ENCODE measurements at regions not wholly inside any gene's neighbourhood (a gene's known extent, or its start where the extent isn't known, plus 50 kb on each side); places are given as distances from the start of the nearest gene placed in this dataset.
"Not testable (repeated sequence)": the region's sequence is repeated elsewhere in the genome, so short reads cannot be mapped to it uniquely, and the experiment has no call there.

- H3K4me3 Mint-ChIP-seq = no peak overlapping the region
- ATAC-seq (no peak), DNase-seq (ENCODE audit: low spot score) (no peak)
- no peak overlapping the region for H3K27ac Mint-ChIP-seq
- peaks cover 16 to 25% of the 10 kb centered on the region in 2 donors for H3K4me1 Mint-ChIP-seq (ENCODE audit: low read depth in 2 of 2)
- H3K9me3 Mint-ChIP-seq = no peaks in the 10 kb centered on the region
- H3K36me3 Mint-ChIP-seq = no peaks in the 10 kb centered on the region
- H3K27me3 Mint-ChIP-seq = peaks cover 17 to 19% of the 10 kb centered on the region in 2 donors
Observed at GRCh38 chr1:245056913-245057312, 97.9 kb upstream of the KIF26B start.

GRCh38 chr1:245056296-245056695 lies 98.5 kb upstream of the KIF26B start:
- H3K36me3 Mint-ChIP-seq; H3K27ac Mint-ChIP-seq; ATAC-seq; H3K4me3 Mint-ChIP-seq; DNase-seq (ENCODE audit: low spot score); H3K9me3 Mint-ChIP-seq: not testable (repeated sequence)
- Mint-ChIP-seq H3K27me3 (peaks cover 23 to 24% of the 10 kb centered on the region in 2 donors), H3K4me1 (ENCODE audit: low read depth in 2 of 2) (peaks cover 22 to 32% of the 10 kb centered on the region in 2 donors)

GRCh38 chr1:245055752-245056151 lies 99.0 kb upstream of the KIF26B start:
- peaks cover 25 to 34% of the 10 kb centered on the region in 2 donors for H3K4me1 Mint-ChIP-seq (ENCODE audit: low read depth in 2 of 2)
- no peaks in the 10 kb centered on the region for H3K36me3 Mint-ChIP-seq
- H3K27me3 Mint-ChIP-seq = peaks cover 24% of the 10 kb centered on the region in 2 donors
- no peak overlapping the region for H3K27ac Mint-ChIP-seq
- ATAC-seq (no peak), DNase-seq (ENCODE audit: low spot score) (no peak)
- no peak overlapping the region for H3K4me3 Mint-ChIP-seq
- H3K9me3 Mint-ChIP-seq = no peaks in the 10 kb centered on the region

DNA sequence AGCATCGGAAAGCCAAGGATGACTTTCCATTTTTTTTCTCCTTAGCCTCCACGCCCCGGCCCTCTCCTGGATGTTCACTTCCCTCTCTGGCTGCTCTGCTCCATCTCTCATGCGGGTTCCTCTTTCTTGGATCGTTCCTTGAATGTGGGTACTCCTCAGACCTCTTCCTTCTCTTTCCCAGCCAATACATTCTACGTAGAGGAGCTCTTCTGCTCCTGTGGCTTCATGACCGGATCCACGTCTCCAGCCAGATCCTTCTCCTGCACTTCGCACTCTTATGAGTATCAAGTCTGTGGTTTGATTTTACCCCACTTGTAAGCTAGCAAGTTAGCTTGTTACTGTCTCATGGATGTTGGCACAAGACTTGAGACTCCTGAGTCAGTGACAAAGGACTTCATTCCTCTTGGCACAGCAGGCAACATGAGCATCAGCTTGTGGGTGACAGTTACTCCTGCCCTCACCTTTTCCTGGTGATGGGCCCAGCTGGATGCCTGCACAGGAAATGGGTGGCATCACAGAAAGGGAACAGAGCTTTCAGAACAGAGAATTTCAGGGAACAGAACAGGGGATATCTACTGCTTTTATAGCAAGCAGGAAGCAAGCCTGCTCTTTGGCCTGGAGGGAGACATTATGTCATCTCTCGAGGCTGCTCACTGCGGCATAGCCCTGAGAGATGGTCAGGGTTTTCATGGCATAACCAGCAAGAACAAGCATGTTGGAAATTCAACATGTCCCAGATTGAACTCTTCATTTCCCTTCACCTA lies 100.1 kb upstream of the KIF26B start:
- peak overlapping the region; percentile 14 for H3K4me3 Mint-ChIP-seq
- ATAC-seq = no peak

GRCh38 chr1:245054105-245054504 lies 100.7 kb upstream of the KIF26B start:
- H3K27me3 Mint-ChIP-seq = peaks cover 24% of the 10 kb centered on the region in 2 donors
- peak overlapping the region; percentile 4 to 70 for H3K27ac Mint-ChIP-seq
- ATAC-seq (no peak), DNase-seq (ENCODE audit: low spot score) (no peak)
- peak overlapping the region; percentile 14 for H3K4me3 Mint-ChIP-seq
- H3K36me3 Mint-ChIP-seq = no peaks in the 10 kb centered on the region
- no peaks in the 10 kb centered on the region for H3K9me3 Mint-ChIP-seq
- H3K4me1 Mint-ChIP-seq (ENCODE audit: low read depth in 2 of 2) = peaks cover 25 to 34% of the 10 kb centered on the region in 2 donors

More for the DNA sequence above, 100.1 kb upstream of the KIF26B start:
- Mint-ChIP-seq H3K27ac (peak overlapping the region; percentile 4 to 70), H3K27me3 (peaks cover 24% of the 10 kb centered on the region in 2 donors), H3K4me1 (ENCODE audit: low read depth in 2 of 2) (peaks cover 25 to 34% of the 10 kb centered on the region in 2 donors), H3K9me3 (no peaks in the 10 kb centered on the region), H3K36me3 (no peaks in the 10 kb centered on the region)
- no peak for DNase-seq (ENCODE audit: low spot score)

GRCh38 chr1:245052258-245052657 lies 102.5 kb upstream of the KIF26B start:
- Mint-ChIP-seq H3K9me3 (no peaks in the 10 kb centered on the region), H3K27me3 (peaks cover 24% of the 10 kb centered on the region in 2 donors), H3K36me3 (no peaks in the 10 kb centered on the region), H3K4me3 (peak overlapping the region; percentile 69), H3K27ac (peak overlapping the region; percentile 58 to 83), H3K4me1 (ENCODE audit: low read depth in 2 of 2) (peaks cover 25 to 34% of the 10 kb centered on the region in 2 donors)
- ATAC-seq (no peak), DNase-seq (ENCODE audit: low spot score) (no peak)

- Mint-ChIP-seq H3K27ac (peak overlapping the region; percentile 58 to 83), H3K27me3 (peaks cover 24% of the 10 kb centered on the region in 2 donors), H3K4me1 (ENCODE audit: low read depth in 2 of 2) (peaks cover 25 to 34% of the 10 kb centered on the region in 2 donors), H3K4me3 (peak overlapping the region; percentile 69), H3K36me3 (no peaks in the 10 kb centered on the region), H3K9me3 (no peaks in the 10 kb centered on the region)
- no peak for DNase-seq (ENCODE audit: low spot score)
- peak; percentile 77 to 81 for ATAC-seq
Observed at GRCh38 chr1:245051349-245052221, 103.2 kb upstream of the KIF26B start.

- ATAC-seq = no peak
- no peak for DNase-seq (ENCODE audit: low spot score)
- no peaks in the 10 kb centered on the region for H3K36me3 Mint-ChIP-seq
Observed at GRCh38 chr1:245046769-245047168, 108.0 kb upstream of the KIF26B start.

DNA sequence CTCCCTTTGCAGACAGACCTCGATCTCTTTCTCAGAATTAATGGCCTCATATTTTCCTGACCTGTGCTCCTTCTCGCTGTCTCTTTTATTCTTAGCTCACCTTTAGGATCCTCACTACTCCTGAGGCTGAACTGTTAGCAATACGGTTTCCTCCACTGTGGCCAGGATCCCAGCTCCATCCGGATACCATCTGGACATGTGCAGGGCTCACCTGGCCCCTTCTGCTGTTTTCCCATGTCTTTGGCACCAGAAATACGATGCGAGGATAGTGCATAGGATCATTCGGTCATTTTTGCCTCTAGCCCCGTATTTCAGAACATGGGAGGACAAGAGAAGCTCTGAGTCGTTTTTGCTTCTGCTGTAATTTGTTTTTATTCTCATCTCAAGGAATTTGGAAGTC lies 108.5 kb upstream of the KIF26B start:
- H3K4me3 Mint-ChIP-seq = no peak overlapping the region
- peaks cover 3% of the 10 kb centered on the region in 2 donors for H3K4me1 Mint-ChIP-seq (ENCODE audit: low read depth in 2 of 2)
- H3K27ac Mint-ChIP-seq = no peak overlapping the region
- H3K27me3 Mint-ChIP-seq = peaks cover 0 to 2% of the 10 kb centered on the region in 2 donors
- no peaks in the 10 kb centered on the region for H3K9me3 Mint-ChIP-seq
- no peaks in the 10 kb centered on the region for H3K36me3 Mint-ChIP-seq
- no peak for DNase-seq (ENCODE audit: low spot score)
- no peak for ATAC-seq

More at GRCh38 chr1:245046769-245047168, 108.0 kb upstream of the KIF26B start:
- no peak overlapping the region for H3K27ac Mint-ChIP-seq
- no peak overlapping the region for H3K4me3 Mint-ChIP-seq
- H3K4me1 Mint-ChIP-seq (ENCODE audit: low read depth in 2 of 2) = peaks cover 8% of the 10 kb centered on the region in 2 donors
- H3K27me3 Mint-ChIP-seq = peaks cover 4 to 6% of the 10 kb centered on the region in 2 donors
- H3K9me3 Mint-ChIP-seq = no peaks in the 10 kb centered on the region

DNA sequence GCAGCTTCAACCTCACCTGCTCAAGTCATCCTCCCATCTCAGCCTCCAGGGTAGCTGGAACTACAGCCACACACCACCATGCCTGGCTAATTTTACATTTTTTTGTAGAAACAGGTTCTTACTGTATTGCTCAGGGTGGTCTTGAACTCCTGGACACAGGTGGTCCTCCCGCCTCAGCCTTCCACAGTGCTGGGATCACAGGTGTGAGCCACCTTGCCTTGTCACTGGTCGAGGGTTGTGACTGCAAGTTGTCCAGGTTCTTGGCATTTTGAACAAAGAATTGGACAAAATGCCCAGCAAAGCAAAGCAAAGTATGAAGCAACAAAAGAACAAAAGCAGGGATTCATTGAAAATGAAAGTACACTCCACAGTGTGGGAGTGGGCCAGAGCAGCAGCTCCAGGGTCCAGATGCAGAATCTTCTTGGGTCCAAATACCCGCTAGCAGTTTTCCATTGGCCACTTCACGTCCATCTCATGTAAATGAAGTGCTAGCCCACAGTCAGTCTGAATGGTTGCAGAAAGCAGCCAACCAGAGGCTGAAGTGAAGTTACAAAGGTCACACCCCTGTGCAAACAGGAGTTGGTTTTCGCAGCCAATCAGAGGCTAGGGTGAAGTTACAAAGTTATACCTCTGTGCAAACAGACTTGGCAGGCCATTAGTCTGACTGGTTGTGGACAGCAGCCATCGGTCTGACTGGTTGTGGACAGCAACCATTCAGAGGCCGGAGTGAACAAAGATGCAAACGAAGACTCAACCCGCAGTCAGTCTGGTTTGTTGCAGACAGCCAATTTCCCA lies 109.5 kb upstream of the KIF26B start:
- ATAC-seq = no peak
- Mint-ChIP-seq H3K36me3 (no peaks in the 10 kb centered on the region), H3K27ac (no peak overlapping the region), H3K4me1 (ENCODE audit: low read depth in 2 of 2) (no peaks in the 10 kb centered on the region), H3K27me3 (no peaks in the 10 kb centered on the region), H3K9me3 (no peaks in the 10 kb centered on the region), H3K4me3 (no peak overlapping the region)
- no peak for DNase-seq (ENCODE audit: low spot score)

DNA sequence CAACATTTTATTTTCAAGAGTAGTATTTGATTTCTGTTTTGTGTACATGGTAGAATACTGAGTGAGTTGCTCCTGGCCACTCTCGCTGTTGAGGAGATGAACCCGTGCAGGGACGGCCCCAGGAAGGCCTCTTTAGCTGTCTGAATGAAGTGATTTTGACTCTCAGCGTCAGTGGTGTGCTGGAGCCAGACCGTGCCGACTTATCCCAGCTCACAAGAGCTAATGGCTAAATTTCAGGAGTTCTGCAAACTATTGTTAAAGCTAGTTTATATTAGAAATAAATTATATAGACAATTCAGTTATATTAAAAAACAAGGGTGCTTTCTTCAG lies 111.2 kb upstream of the KIF26B start:
- no peak overlapping the region for H3K27ac Mint-ChIP-seq
- no peak for ATAC-seq
- no peaks in the 10 kb centered on the region for H3K27me3 Mint-ChIP-seq
- H3K36me3 Mint-ChIP-seq = no peaks in the 10 kb centered on the region
- H3K4me3 Mint-ChIP-seq = no peak overlapping the region
- H3K4me1 Mint-ChIP-seq (ENCODE audit: low read depth in 2 of 2) = no peaks in the 10 kb centered on the region
- no peak for DNase-seq (ENCODE audit: low spot score)
- H3K9me3 Mint-ChIP-seq = no peaks in the 10 kb centered on the region

DNA sequence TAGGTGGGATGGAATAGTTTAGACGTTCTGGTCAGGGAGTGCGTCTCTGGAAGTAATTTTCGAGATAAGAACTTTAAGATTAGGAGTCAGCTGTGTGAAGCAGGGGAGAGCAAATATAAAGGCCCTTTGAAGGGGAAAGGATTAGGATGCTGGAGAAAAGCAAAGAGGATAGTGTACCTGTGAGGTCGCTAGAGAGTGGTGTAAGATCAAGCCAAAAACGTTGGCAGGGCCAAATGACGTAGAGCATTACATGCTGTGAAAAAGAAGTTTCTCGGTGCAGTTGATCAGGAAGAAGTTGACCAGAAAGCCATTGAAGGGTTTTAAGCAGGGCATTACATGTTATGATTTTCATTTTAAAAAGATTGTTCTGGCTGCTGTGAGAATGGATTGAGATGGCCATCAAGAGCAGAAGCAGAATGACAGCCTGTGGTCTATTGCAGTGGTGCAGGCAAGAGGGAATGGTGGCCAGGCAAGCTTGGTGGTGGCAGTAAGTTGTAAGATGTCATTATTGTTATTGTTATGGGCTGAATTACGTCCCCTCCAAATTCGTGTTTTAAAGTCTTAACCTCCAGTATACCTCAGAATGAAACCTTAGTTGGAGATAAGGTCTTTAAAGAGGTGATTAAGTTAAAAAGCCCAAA lies 113.6 kb upstream of the KIF26B start:
- no peaks in the 10 kb centered on the region for H3K36me3 Mint-ChIP-seq
- no peak overlapping the region for H3K27ac Mint-ChIP-seq
- H3K27me3 Mint-ChIP-seq = no peaks in the 10 kb centered on the region
- ATAC-seq = no peak
- no peak overlapping the region for H3K4me3 Mint-ChIP-seq
- no peaks in the 10 kb centered on the region for H3K9me3 Mint-ChIP-seq
- no peak for DNase-seq (ENCODE audit: low spot score)
- no peaks in the 10 kb centered on the region for H3K4me1 Mint-ChIP-seq (ENCODE audit: low read depth in 2 of 2)

DNA sequence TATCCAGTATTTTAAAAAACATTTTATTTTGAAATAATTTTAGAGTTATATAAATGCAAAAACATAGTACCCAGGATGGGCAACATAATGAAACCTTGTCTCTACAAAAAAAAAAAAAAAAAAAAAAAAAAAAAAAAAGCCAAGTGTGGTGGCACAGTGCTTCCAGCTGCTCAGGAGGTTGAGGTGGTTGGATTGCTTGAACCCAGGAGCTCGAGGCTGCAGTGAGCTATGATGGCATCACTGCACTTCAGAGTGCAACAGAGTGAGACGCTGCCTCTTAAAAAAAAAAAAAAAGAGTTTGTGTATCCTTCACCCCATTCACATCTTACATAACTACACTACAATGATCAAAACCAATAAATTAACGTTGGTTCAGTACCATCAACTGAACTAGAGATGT lies 115.6 kb upstream of the KIF26B start:
- no peak overlapping the region for H3K4me3 Mint-ChIP-seq
- no peaks in the 10 kb centered on the region for H3K9me3 Mint-ChIP-seq
- DNase-seq (ENCODE audit: low spot score) (no peak), ATAC-seq (no peak)
- H3K27ac Mint-ChIP-seq = no peak overlapping the region
- no peaks in the 10 kb centered on the region for H3K36me3 Mint-ChIP-seq
- H3K27me3 Mint-ChIP-seq = no peaks in the 10 kb centered on the region
- H3K4me1 Mint-ChIP-seq (ENCODE audit: low read depth in 2 of 2) = no peaks in the 10 kb centered on the region

Data from natural killer cell treated with Interleukin-12 subunit alpha and Interleukin-12 subunit beta and Interleukin-15 and Interleukin-18, amount 100 ng/mL, for 72 hours (primary cell).